ENCODE measurements at regions not wholly inside any gene's neighbourhood (a gene's known extent, or its start where the extent isn't known, plus 50 kb on each side); places are given as distances from the start of the nearest gene placed in this dataset.

GRCh38 chr10:128835361-128835760 is 631.7 kb upstream of the MGMT start:
- intact Hi-C loops (cut with micrococcal nuclease) = no loop called here

GRCh38 chr10:128837478-128837877 is 629.6 kb upstream of the MGMT start:
- intact Hi-C loops (cut with micrococcal nuclease) = no loop called here

GRCh38 chr10:128839134-128839533 is 627.9 kb upstream of the MGMT start:
- intact Hi-C loops (cut with micrococcal nuclease) = no loop called here

GRCh38 chr10:128839701-128840100 is 627.3 kb upstream of the MGMT start:
- intact Hi-C loops (cut with micrococcal nuclease) = no loop called here

GRCh38 chr10:128843972-128844371 is 623.1 kb upstream of the MGMT start:
- intact Hi-C loops (cut with micrococcal nuclease) = no loop called here

- intact Hi-C loops (cut with micrococcal nuclease) = no loop called here
Measured at GRCh38 chr10:128846927-128847326, 620.1 kb upstream of the MGMT start.

GRCh38 chr10:128848810-128849209 is 618.2 kb upstream of the MGMT start:
- intact Hi-C loops (cut with micrococcal nuclease) = no loop called here

- intact Hi-C loops (cut with micrococcal nuclease) = no loop called here
Measured at GRCh38 chr10:128850647-128851046, 616.4 kb upstream of the MGMT start.

- intact Hi-C loops (cut with micrococcal nuclease) = no loop called here
Measured at GRCh38 chr10:128851281-128851680, 615.8 kb upstream of the MGMT start.

GRCh38 chr10:128851726-128852125 is 615.3 kb upstream of the MGMT start:
- intact Hi-C loops (cut with micrococcal nuclease) = no loop called here

- intact Hi-C loops (cut with micrococcal nuclease) = no loop called here
Measured at GRCh38 chr10:128852449-128852848, 614.6 kb upstream of the MGMT start.

GRCh38 chr10:128852902-128853301 is 614.1 kb upstream of the MGMT start:
- intact Hi-C loops (cut with micrococcal nuclease) = no loop called here

- intact Hi-C loops (cut with micrococcal nuclease) = no loop called here
Measured at GRCh38 chr10:128853537-128853936, 613.5 kb upstream of the MGMT start.

- intact Hi-C loops (cut with micrococcal nuclease) = no loop called here
Measured at GRCh38 chr10:128854204-128854603, 612.8 kb upstream of the MGMT start.

GRCh38 chr10:128854963-128855362 is 612.1 kb upstream of the MGMT start:
- intact Hi-C loops (cut with micrococcal nuclease) = no loop called here

- intact Hi-C loops (cut with micrococcal nuclease) = no loop called here
Measured at GRCh38 chr10:128855618-128856428, 611.2 kb upstream of the MGMT start.

GRCh38 chr10:128859738-128860386 is 607.2 kb upstream of the MGMT start:
- intact Hi-C loops (cut with micrococcal nuclease) = loop anchor here (1.0 kb wide), 1 partner anchor 596 kb away; no protein-coding TSS in a partner anchor

GRCh38 chr10:128860574-128860973 is 606.5 kb upstream of the MGMT start:
- intact Hi-C loops (cut with micrococcal nuclease) = no loop called here

- intact Hi-C loops (cut with micrococcal nuclease) = no loop called here
Measured at GRCh38 chr10:128861018-128861901, 605.8 kb upstream of the MGMT start.

- intact Hi-C loops (cut with micrococcal nuclease) = no loop called here
Measured at GRCh38 chr10:128863411-128863810, 603.6 kb upstream of the MGMT start.

GRCh38 chr10:128863823-128864405 is 603.1 kb upstream of the MGMT start:
- intact Hi-C loops (cut with micrococcal nuclease) = no loop called here

Measured in T-helper 1 cell treated with Interleukin-12 subunit alpha and Interleukin-12 subunit beta and Interleukin-4 antibody, amounts not matched to agents 30 ng/mL and 1 ng/mL, for 36 hours (primary cell).